ENCODE measurements at regions not wholly inside any gene's neighbourhood (a gene's known extent, or its start where the extent isn't known, plus 50 kb on each side); places are given as distances from the start of the nearest gene placed in this dataset.
A peak's percentile ranks its signal among the peaks of the same experiment; 100 is the strongest.

DNA sequence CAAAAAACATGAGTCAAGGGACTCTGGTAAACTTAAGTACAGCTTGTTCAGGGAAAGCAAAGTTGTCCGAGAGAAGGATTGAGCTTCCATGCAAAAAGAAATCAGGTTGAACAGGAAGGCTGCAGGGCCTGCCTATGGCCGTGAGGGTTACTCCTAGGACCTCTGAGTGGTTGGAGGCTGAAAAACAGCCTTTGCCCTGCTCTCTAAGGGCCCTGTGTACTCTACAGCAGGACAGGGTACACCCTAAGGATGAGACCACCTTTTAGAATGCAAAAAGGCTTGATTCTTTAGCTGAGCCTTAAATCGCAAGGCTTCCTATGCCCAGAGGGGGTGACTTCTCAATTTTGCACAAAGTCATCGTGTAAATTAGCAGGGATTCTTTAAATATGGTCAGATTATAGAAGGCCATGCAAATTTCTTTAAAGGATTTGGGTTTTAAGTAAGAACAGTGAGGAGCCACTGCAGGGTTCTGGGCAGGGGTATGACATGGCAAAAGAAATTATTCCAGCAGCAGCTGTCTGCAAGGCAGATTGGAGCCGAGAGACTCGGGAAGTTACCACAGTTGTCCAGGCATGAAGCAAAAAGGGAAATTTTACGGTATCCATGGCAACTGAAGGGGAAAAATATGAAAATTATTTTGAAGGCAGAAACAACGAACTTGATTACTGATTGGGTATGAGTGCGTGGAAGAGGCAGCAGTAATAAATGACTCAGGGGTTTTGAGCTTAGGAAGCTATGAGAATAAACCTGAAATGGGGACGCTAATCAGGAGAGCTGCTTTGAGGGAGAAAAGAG is 91.8 kb downstream of the FAM76B start:
- ATAC-seq (ENCODE audit: poor library complexity) (peak; percentile 57), DNase-seq (no peak)
- intact Hi-C loops (cut with DNase I), result no loop called here

GRCh38 chr11:95695181-95695580 is 94.4 kb downstream of the FAM76B start:
- ATAC-seq (ENCODE audit: poor library complexity), result no peak
- no peak for DNase-seq
- intact Hi-C loops (cut with DNase I), result no loop called here

GRCh38 chr11:95693298-95693697 is 96.3 kb downstream of the FAM76B start:
- DNase-seq (no peak), ATAC-seq (ENCODE audit: poor library complexity) (no peak)
- intact Hi-C loops (cut with DNase I), result no loop called here

DNA sequence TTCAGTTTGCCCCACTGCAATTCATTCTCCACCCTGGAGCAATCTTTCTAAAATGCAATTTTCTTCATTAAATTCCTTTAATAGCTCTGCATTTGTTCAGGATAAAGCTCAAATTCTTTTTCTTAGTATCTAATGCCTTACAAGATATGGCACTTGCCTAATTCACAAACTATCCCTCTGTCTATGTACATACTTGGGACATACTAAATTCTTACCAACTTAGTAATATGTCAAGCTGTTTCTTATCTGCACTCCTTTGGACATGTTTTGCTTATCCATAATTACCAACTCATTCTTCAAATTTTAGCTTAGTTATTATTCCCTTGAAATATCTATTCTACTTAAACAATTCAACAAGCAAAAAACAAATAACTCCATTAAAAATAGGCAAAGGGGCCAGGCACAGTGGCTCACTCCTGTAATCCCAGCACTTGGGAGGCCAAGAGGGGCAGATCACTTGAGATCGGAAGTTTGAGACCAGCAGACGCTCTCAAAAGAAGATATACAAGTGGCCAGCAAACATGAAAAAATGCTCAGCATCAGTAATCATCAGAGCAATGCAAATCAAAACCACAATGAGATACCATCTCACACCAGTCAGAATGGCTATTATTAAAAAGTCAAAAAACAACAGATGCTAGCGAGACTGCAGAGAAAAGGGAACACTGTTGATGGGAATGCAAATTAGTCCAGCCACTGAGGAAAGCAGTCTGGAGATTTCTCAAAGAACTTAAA is 96.9 kb downstream of the FAM76B start:
- no peak for ATAC-seq (ENCODE audit: poor library complexity)
- DNase-seq, result no peak
- intact Hi-C loops (cut with DNase I), result no loop called here

- ATAC-seq (ENCODE audit: poor library complexity) (no peak), DNase-seq (no peak)
- intact Hi-C loops (cut with DNase I), result no loop called here
Observed at GRCh38 chr11:95690100-95690499, 99.5 kb downstream of the FAM76B start.

DNA sequence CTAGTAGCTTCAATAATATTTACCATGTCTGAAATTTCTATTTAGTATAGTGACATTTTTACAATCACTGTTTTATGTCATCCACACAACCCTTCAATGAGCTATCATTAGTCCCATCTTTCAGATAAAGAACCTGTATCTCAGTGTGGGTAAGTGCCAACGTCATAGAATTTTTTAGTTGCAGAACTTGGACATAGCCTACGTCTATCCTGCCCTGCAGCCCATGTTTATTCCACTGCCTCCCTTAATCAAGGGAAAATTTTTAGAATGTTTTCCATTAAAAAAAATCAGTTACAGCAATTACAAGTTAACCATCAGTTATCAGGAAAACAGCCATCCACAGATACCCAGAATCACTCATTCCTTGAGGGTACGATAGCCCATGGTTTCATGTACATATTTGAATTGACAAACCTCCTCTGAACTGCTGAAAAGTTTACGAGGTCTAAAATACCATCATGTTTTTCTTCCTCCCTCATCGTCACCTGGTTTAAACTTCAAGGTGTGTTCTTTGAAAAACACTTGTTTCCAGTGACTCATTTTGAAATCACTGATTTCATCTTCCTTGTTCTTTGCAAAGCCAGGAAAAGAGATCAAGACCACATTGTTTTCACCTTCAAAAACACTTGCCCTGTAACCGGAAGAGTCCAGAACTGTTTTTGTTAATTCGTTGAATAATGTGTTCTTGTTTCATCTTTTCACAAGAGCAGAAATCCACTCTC is 100.9 kb downstream of the FAM76B start:
- DNase-seq (no peak), ATAC-seq (ENCODE audit: poor library complexity) (no peak)
- intact Hi-C loops (cut with DNase I), result no loop called here

DNA sequence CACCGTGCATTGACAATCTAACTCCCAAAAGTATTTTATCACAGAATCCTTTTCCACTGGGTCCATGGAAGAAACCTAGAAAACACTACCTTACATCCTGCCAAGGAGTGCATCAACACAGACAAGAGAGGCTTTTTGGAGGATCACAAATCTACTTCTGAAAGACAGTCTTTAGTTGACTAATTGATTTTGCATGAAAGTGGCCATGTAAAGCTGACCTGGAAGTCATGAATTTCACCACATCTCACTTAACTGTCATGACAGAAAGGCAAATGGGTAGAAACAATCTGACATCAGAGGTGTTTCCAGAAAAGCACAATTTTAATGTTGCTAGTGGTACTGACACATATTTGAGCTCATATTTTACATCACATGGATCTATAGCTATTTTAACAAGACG is 101.6 kb downstream of the FAM76B start:
- intact Hi-C loops (cut with DNase I), result no loop called here
- ATAC-seq (ENCODE audit: poor library complexity) (no peak), DNase-seq (no peak)

DNA sequence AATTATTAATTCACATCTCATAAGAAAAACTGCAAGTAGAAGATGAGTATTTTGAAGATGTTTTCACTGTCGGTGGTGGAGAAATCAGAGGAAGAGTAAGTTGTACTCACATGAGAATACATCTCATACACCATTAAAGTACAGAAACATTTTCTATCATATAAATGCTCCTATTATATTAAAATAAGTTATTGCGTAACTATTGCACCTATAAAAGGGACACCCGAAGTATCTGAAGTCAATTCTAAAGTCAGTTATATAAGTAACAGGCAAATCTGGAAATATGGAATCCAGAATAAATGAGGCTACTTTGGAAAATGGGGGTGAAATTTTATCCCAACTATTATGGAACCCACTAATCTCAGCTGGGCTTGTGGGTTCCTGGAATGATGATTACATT is 103.3 kb downstream of the FAM76B start:
- intact Hi-C loops (cut with DNase I), result no loop called here
- DNase-seq (no peak), ATAC-seq (ENCODE audit: poor library complexity) (no peak)

DNA sequence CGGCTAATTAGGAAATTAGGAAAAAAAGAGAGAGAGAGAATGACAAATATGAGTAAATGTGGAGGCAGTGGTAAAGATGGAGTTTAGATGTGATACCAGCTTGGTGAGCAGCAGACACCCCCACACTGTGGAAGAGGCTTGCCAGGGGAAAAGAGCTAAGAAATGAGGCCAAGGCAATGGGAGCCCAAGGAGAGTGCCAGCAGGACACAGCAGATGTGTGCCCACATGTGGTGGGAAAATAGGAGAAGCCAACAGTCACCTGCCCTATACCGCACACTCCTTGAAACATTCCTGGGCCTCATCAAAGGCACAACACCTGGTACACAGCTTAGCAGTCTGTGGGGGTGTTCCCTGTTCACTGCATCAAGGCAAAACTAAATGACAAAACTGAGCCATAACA is 104.9 kb downstream of the FAM76B start:
- intact Hi-C loops (cut with DNase I), result no loop called here
- DNase-seq (no peak), ATAC-seq (ENCODE audit: poor library complexity) (no peak)

GRCh38 chr11:95684170-95684569 is 105.4 kb downstream of the FAM76B start:
- ATAC-seq (ENCODE audit: poor library complexity), result no peak
- intact Hi-C loops (cut with DNase I), result no loop called here
- DNase-seq, result no peak

GRCh38 chr11:95682552-95682951 is 107.0 kb downstream of the FAM76B start:
- ATAC-seq (ENCODE audit: poor library complexity) (no peak), DNase-seq (no peak)
- intact Hi-C loops (cut with DNase I), result no loop called here

GRCh38 chr11:95680169-95680929 is 109.2 kb downstream of the FAM76B start:
- intact Hi-C loops (cut with DNase I), result no loop called here
- DNase-seq, result no peak
- ATAC-seq (ENCODE audit: poor library complexity), result peak; percentile 79

GRCh38 chr11:95678988-95679387 is 110.6 kb downstream of the FAM76B start:
- ATAC-seq (ENCODE audit: poor library complexity), result no peak
- intact Hi-C loops (cut with DNase I), result no loop called here
- no peak for DNase-seq

DNA sequence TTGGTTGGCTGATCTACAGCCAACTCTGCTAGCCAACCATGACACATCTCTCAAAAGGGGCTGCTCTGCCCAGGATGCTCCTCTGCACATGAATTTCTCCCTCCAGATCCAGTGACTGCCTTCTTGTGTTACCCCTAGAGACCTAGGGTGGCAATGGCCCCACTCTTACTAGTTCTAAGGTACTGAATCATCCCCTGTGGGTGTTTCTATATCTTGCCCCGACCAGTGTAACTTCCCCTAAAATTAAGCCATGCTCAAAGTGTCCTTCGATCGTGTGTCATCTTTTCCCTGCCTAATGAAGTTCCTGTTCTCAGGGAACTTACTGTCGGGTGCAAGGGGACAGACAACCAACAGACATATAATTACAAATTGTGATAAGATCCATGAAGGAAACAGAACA is 113.3 kb downstream of the FAM76B start:
- ATAC-seq (ENCODE audit: poor library complexity) (no peak), DNase-seq (no peak)
- intact Hi-C loops (cut with DNase I), result no loop called here

- DNase-seq (no peak), ATAC-seq (ENCODE audit: poor library complexity) (no peak)
- intact Hi-C loops (cut with DNase I), result no loop called here
Observed at GRCh38 chr11:95675585-95675984, 114.0 kb downstream of the FAM76B start.

- ATAC-seq (ENCODE audit: poor library complexity), result no peak
- intact Hi-C loops (cut with DNase I), result no loop called here
- DNase-seq, result no peak
Observed at GRCh38 chr11:95674657-95675358, 114.8 kb downstream of the FAM76B start.

DNA sequence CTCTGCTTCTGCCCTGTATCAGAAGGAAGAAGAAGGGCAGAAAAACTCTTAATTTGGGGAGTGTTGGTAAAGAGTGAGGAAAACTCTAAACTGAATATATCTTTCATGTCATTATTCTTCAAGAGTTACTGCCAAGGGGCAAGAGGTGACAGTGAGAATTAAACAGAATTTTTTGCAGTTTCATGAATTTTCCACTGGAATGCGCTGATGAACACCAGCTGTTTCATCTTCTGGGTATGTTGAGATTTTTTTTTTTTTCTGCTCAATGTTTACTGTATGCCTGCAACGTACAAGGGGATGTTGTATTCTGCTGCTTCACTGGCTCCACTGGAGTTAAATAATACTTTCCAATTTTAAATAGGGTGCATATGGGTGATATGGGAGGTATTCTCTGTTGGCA is 117.8 kb downstream of the FAM76B start:
- intact Hi-C loops (cut with DNase I), result no loop called here
- DNase-seq (no peak), ATAC-seq (ENCODE audit: poor library complexity) (no peak)

- intact Hi-C loops (cut with DNase I), result no loop called here
- ATAC-seq (ENCODE audit: poor library complexity), result no peak
- no peak for DNase-seq
Observed at GRCh38 chr11:95668131-95668530, 121.5 kb downstream of the FAM76B start.

- intact Hi-C loops (cut with DNase I), result no loop called here
- no peak for ATAC-seq (ENCODE audit: poor library complexity)
Observed at GRCh38 chr11:95661162-95661561, 128.4 kb downstream of the FAM76B start.

More at GRCh38 chr11:95661162-95661561, 128.4 kb downstream of the FAM76B start:
- no peak for DNase-seq

Measured in Right ventricle myocardium superior (tissue), 1 donor.